Liver (tissue), 8 donors: ENCODE measurements at regions not wholly inside any gene's neighbourhood (a gene's known extent, or its start where the extent isn't known, plus 50 kb on each side); places are given as distances from the start of the nearest gene placed in this dataset.

Experiments used
- DNase-seq: peaks from one replicate; pipeline ENCODE4 v3.0.0-alpha.2; 2017; ENCODE audit warnings: low spot score
- H3K27ac ChIP-seq, 2 donors: one replicate each; pipeline ENCODE4 v1.7.0; 2013; ENCODE audit warnings: inconsistent platforms in 2 of 2, low read length in 2 of 2, control low read depth in 1 of 2, low read depth in 1 of 2, mild to moderate bottlenecking in 1 of 2
- H3K27me3 ChIP-seq, 4 donors: one replicate each; pipeline versions ENCODE4 v1.6.1 to v1.7.0; 2013; ENCODE audit warnings: low read length in 3 of 4, inconsistent platforms in 1 of 4, mild to moderate bottlenecking in 1 of 4, moderate library complexity in 1 of 4; ENCODE audit not compliant: control insufficient read depth in 4 of 4, insufficient read depth in 4 of 4
- H3K36me3 ChIP-seq, 4 donors: one replicate each; pipeline versions ENCODE4 v1.6.1 to v1.7.0; 2013; ENCODE audit warnings: low read length in 3 of 4, mild to moderate bottlenecking in 3 of 4, low read depth in 1 of 4, moderate library complexity in 1 of 4; ENCODE audit not compliant: control insufficient read depth in 4 of 4, insufficient read depth in 3 of 4
- H3K4me1 ChIP-seq, 4 donors: one replicate each; pipeline versions ENCODE4 v1.6.1 to v1.7.0; 2013; ENCODE audit warnings: low read length in 3 of 4, mild to moderate bottlenecking in 3 of 4, moderate library complexity in 1 of 4; ENCODE audit not compliant: control insufficient read depth in 4 of 4, insufficient read depth in 4 of 4
- H3K4me3 ChIP-seq, 3 donors: one replicate each; pipeline versions ENCODE4 v1.6.1 to v1.7.0; 2013; ENCODE audit warnings: low read length in 3 of 3, control low read depth in 1 of 3, low read depth in 1 of 3, mild to moderate bottlenecking in 1 of 3
- H3K9ac ChIP-seq, 2 donors: one replicate each; pipeline ENCODE4 v1.7.0; 2013; ENCODE audit warnings: low read length in 2 of 2, mild to moderate bottlenecking in 2 of 2, moderate library complexity in 2 of 2, control low read depth in 1 of 2, low read depth in 1 of 2
- H3K9me3 ChIP-seq, 4 donors: one replicate each; pipeline versions ENCODE4 v1.6.1 to v1.7.0; 2013; ENCODE audit warnings: low read length in 3 of 4; ENCODE audit not compliant: control insufficient read depth in 4 of 4
- CTCF ChIP-seq: fragments of 150-350 bp; IDR thresholded peaks from 2 replicates; pipeline ENCODE4 v1.5.1; 2017; ENCODE audit warnings: improper control_type of control experiment, low read depth, low read length; ENCODE audit not compliant: missing input control
- EGR1 ChIP-seq, 2 donors: IDR thresholded peaks; 2 replicates each; pipeline ENCODE4 v1.6.1; 2016 to 2018; ENCODE audit warnings: antibody characterized with exemption in 2 of 2, low read depth in 2 of 2
- FOXA1 ChIP-seq: IDR thresholded peaks from 2 replicates; pipeline ENCODE4 v1.6.1; 2016; ENCODE audit warnings: antibody characterized with exemption
- FOXA2 ChIP-seq: IDR thresholded peaks from 2 replicates; pipeline ENCODE4 v1.6.1; 2016; ENCODE audit warnings: antibody characterized with exemption
- GABPA ChIP-seq, 2 donors: IDR thresholded peaks in 1 of 2; conservative IDR thresholded peaks in 1 of 2; 2 replicates each; pipeline ENCODE4 v1.6.1; 2016; ENCODE audit warnings: antibody characterized with exemption in 2 of 2, mild to moderate bottlenecking in 1 of 2, moderate library complexity in 1 of 2
- HNF4A ChIP-seq, 2 donors: conservative IDR thresholded peaks; 2 replicates each; pipeline ENCODE4 v1.6.1; 2016; ENCODE audit warnings: antibody characterized with exemption in 2 of 2, mild to moderate bottlenecking in 2 of 2
- HNF4G ChIP-seq: IDR thresholded peaks from 2 replicates; pipeline ENCODE4 v1.6.1; 2016; ENCODE audit warnings: antibody characterized with exemption
- JUND ChIP-seq, 2 donors: IDR thresholded peaks; 2 replicates each; pipeline ENCODE4 v1.6.1; 2016; ENCODE audit warnings: antibody characterized with exemption in 2 of 2
- NR2F2 ChIP-seq: IDR thresholded peaks from 2 replicates; pipeline ENCODE4 v1.6.1; 2016; ENCODE audit warnings: antibody characterized with exemption
- RAD21 ChIP-seq, 2 donors: IDR thresholded peaks; 2 replicates each; pipeline ENCODE4 v1.6.1; 2016; ENCODE audit warnings: antibody characterized with exemption in 2 of 2, mild to moderate bottlenecking in 2 of 2
- RXRA ChIP-seq, 2 donors: IDR thresholded peaks; 2 replicates each; pipeline ENCODE4 v1.6.1; 2017 to 2018; ENCODE audit warnings: antibody characterized with exemption in 2 of 2, mild to moderate bottlenecking in 1 of 2
- SP1 ChIP-seq: IDR thresholded peaks from 2 replicates; pipeline ENCODE4 v1.6.1; 2018; ENCODE audit warnings: antibody characterized with exemption, mild to moderate bottlenecking
- TAF1 ChIP-seq: conservative IDR thresholded peaks from 2 replicates; pipeline ENCODE4 v1.6.1; 2016; ENCODE audit warnings: antibody characterized with exemption, mild to moderate bottlenecking
- YY1 ChIP-seq: IDR thresholded peaks from 2 replicates; pipeline ENCODE4 v1.6.1; 2016; ENCODE audit warnings: antibody characterized with exemption, mild to moderate bottlenecking
- WGBS: extraction: QIAGEN DNeasy Blood & Tissue Kit; methylation state at CpG from one replicate; pipeline ENCODE4 v1.1.7; 2013; 5-methylcytosine and 5-hydroxymethylcytosine counted together
- TF ChIP-seq, protein P1 (sequence below): IDR thresholded peaks from 2 replicates; pipeline ENCODE4 v1.6.1; 2016; ENCODE audit warnings: antibody characterized with exemption
- TF ChIP-seq, protein P2 (sequence below): IDR thresholded peaks from 2 replicates; pipeline ENCODE4 v1.6.1; 2016; ENCODE audit warnings: antibody characterized with exemption
- TF ChIP-seq, protein P3 (sequence below): IDR thresholded peaks from 2 replicates; pipeline ENCODE4 v1.6.1; 2016; ENCODE audit warnings: antibody characterized with exemption
- donor health status: healthy.
- donor health status: healthy.
- donor health status: healthy.
- donor health status: healthy.
- donor health status: healthy.

GRCh38 chr12:94872007-94872653, 131.4 kb downstream of the NDUFA12 start (continued):
- TF ChIP-seq, protein P1, sequence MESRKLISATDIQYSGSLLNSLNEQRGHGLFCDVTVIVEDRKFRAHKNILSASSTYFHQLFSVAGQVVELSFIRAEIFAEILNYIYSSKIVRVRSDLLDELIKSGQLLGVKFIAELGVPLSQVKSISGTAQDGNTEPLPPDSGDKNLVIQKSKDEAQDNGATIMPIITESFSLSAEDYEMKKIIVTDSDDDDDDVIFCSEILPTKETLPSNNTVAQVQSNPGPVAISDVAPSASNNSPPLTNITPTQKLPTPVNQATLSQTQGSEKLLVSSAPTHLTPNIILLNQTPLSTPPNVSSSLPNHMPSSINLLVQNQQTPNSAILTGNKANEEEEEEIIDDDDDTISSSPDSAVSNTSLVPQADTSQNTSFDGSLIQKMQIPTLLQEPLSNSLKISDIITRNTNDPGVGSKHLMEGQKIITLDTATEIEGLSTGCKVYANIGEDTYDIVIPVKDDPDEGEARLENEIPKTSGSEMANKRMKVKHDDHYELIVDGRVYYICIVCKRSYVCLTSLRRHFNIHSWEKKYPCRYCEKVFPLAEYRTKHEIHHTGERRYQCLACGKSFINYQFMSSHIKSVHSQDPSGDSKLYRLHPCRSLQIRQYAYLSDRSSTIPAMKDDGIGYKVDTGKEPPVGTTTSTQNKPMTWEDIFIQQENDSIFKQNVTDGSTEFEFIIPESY, result no peak
- TF ChIP-seq EGR1 (IDR thresholded peaks at IDR 0.05; ENCODE audit: low read depth in 2 of 2) (no peak), FOXA2 (no peak), GABPA (IDR thresholded peaks at IDR 0.05 in 1 of 2, conservative IDR thresholded peaks at IDR 0.05 in 1 of 2) (no peak), HNF4A (conservative IDR thresholded peaks at IDR 0.05) (no peak), RAD21 (IDR thresholded peaks at IDR 0.05) (no peak), YY1 (no peak), FOXA1 (no peak)
- TF ChIP-seq, protein P2, sequence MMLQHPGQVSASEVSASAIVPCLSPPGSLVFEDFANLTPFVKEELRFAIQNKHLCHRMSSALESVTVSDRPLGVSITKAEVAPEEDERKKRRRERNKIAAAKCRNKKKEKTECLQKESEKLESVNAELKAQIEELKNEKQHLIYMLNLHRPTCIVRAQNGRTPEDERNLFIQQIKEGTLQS, result no peak

GRCh38 chr12:94870511-94870910, 133.0 kb downstream of the NDUFA12 start:
- no peak overlapping the region for H3K4me3 ChIP-seq
- peaks cover 0 to 16% (median 7%) of the 10 kb centered on the region in 4 donors for H3K4me1 ChIP-seq
- no peaks in the 10 kb centered on the region for H3K36me3 ChIP-seq
- 73% methylated on average over 5 of the region's 5 CpGs for WGBS
- TF ChIP-seq NR2F2 (no peak), HNF4G (no peak), FOXA1 (no peak), JUND (IDR thresholded peaks at IDR 0.05) (no peak), HNF4A (conservative IDR thresholded peaks at IDR 0.05) (no peak), EGR1 (IDR thresholded peaks at IDR 0.05; ENCODE audit: low read depth in 2 of 2) (no peak), FOXA2 (no peak), RXRA (IDR thresholded peaks at IDR 0.05) (no peak), SP1 (no peak), TAF1 (no peak), RAD21 (IDR thresholded peaks at IDR 0.05) (no peak), GABPA (IDR thresholded peaks at IDR 0.05 in 1 of 2, conservative IDR thresholded peaks at IDR 0.05 in 1 of 2) (no peak), YY1 (no peak), CTCF (no peak)
- TF ChIP-seq, protein P1, result no peak
- TF ChIP-seq, protein P2, result no peak
- TF ChIP-seq, protein P3, sequence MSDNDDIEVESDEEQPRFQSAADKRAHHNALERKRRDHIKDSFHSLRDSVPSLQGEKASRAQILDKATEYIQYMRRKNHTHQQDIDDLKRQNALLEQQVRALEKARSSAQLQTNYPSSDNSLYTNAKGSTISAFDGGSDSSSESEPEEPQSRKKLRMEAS, result no peak
- no peaks in the 10 kb centered on the region for H3K9me3 ChIP-seq
- H3K27ac ChIP-seq, result no peak overlapping the region
- DNase-seq, result no peak
- H3K27me3 ChIP-seq, result peaks cover 0 to 13% (median 2%) of the 10 kb centered on the region in 4 donors
- no peak overlapping the region for H3K9ac ChIP-seq
